DND-41 (cell line): ENCODE measurements at regions not wholly inside any gene's neighbourhood (a gene's known extent, or its start where the extent isn't known, plus 50 kb on each side); places are given as distances from the start of the nearest gene placed in this dataset.

Experiments
- CTCF ChIP-seq: IDR thresholded peaks from 2 replicates; pipeline ENCODE4 v1.5.1; 2012; ENCODE audit warnings: borderline replicate concordance, low read length, moderate library complexity, mild to moderate bottlenecking; ENCODE audit not compliant: poor library complexity, severe bottlenecking; ENCODE audit errors: extremely low read depth
- EZH2 ChIP-seq: IDR thresholded peaks from 3 replicates; pipeline ENCODE4 v1.6.1; 2012; ENCODE audit warnings: borderline replicate concordance, low read depth, mild to moderate bottlenecking, moderate library complexity, low read length, inconsistent platforms; ENCODE audit not compliant: severe bottlenecking

- TF ChIP-seq EZH2 (no peak), CTCF (no peak)
Measured at GRCh38 chr5:174925586-174925985, 201.2 kb downstream of the MSX2 start.
